ENCODE measurements at regions not wholly inside any gene's neighbourhood (a gene's known extent, or its start where the extent isn't known, plus 50 kb on each side); places are given as distances from the start of the nearest gene placed in this dataset.

DNA sequence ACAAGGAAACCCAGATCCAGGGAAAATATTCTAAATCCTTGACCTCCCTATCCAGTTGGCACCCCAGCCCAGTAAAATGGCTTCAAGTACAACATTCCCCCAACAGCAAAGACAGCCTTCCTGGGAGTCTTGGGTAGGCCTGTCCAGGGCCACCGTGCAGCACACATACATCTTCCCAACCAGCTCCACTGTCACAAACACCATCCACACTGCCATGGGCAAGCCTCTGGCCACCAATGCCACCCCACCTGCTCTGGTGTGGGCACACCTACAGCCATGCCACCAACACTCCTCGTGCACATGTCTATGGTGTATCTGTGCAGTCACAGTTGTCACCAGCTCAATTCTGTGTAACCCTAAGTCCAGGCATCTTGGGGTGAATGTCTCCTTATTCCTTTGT lies 193.2 kb downstream of the DAD1 start:
- TF ChIP-seq ZFP3 (CRISPR knock-in tag; IDR thresholded peaks at IDR 0.05) (no peak), ZFP30 (CRISPR knock-in tag; IDR thresholded peaks at IDR 0.05) (no peak), ARNTL (CRISPR knock-in tag; IDR thresholded peaks at IDR 0.05; ENCODE audit: borderline replicate concordance, low read depth) (no peak), CREB5 (CRISPR knock-in tag; IDR thresholded peaks at IDR 0.05; ENCODE audit: low read depth) (no peak)
